MCF 10A (cell line): ENCODE measurements at regions not wholly inside any gene's neighbourhood (a gene's known extent, or its start where the extent isn't known, plus 50 kb on each side); places are given as distances from the start of the nearest gene placed in this dataset.

ENCODE experiments used
- BruUV-seq: library from RNA; stranded (reverse); fragments of 400-500 nt; replicated peaks from 2 replicates; lab custom pipeline; 2021; lab: Mats Ljungman, UMichigan
- CTCF ChIA-PET: fragments of 300-600 bp; sonication (Branson Sonifier 250); formaldehyde crosslinking; extraction: SDS; loops from one replicate; lab custom pipeline; 2021; ENCODE audit warnings: antibody characterized with exemption, inconsistent platforms; lab: Yijun Ruan, JAX
- POLR2A ChIA-PET: fragments of 300-600, 350-650 bp; sonication (Branson Sonifier 250); formaldehyde crosslinking; extraction: SDS; loops from one replicate; lab custom pipeline; 2020; ENCODE audit warnings: antibody characterized with exemption, inconsistent platforms; lab: Yijun Ruan, JAX
- DNase-seq: peaks from one replicate; pipeline ENCODE4 v3.0.0-alpha.2; 2018; ENCODE audit not compliant: unreplicated experiment
- H3K27ac Mint-ChIP-seq: one replicate; pipeline ENCODE4 v1.8.0; 2022; ENCODE audit warnings: mild to moderate bottlenecking, low read depth, mixed read lengths; ENCODE audit not compliant: unreplicated experiment
- H3K27me3 Mint-ChIP-seq: one replicate; pipeline ENCODE4 v1.8.0; 2022; ENCODE audit warnings: mixed read lengths; ENCODE audit not compliant: insufficient read depth, unreplicated experiment
- H3K36me3 Mint-ChIP-seq: one replicate; pipeline ENCODE4 v1.8.0; 2022; ENCODE audit warnings: mild to moderate bottlenecking, moderate library complexity, mixed read lengths; ENCODE audit not compliant: insufficient read depth, unreplicated experiment
- H3K4me1 Mint-ChIP-seq: one replicate; pipeline ENCODE4 v1.8.0; 2022; ENCODE audit warnings: mixed read lengths; ENCODE audit not compliant: insufficient read depth, unreplicated experiment
- H3K4me3 Mint-ChIP-seq: one replicate; pipeline ENCODE4 v1.8.0; 2022; ENCODE audit warnings: mild to moderate bottlenecking, moderate library complexity, mixed read lengths; ENCODE audit not compliant: unreplicated experiment
- H3K9me3 Mint-ChIP-seq: one replicate; pipeline ENCODE4 v1.8.0; 2022; ENCODE audit warnings: mixed read lengths; ENCODE audit not compliant: unreplicated experiment
- intact Hi-C: fragments of 100-400 bp; cut with micrococcal nuclease; formaldehyde crosslinking; loops from 2 replicates; pipeline ENCODE4 v1.14.1; 2022
- TF ChIP-seq, protein P1 (sequence below): fragments of 200-600 bp; IDR thresholded peaks from one replicate; pipeline ENCODE4 v1.8.0; 2022; ENCODE audit warnings: antibody characterized with exemption, mild to moderate bottlenecking; ENCODE audit not compliant: unreplicated experiment

DNA sequence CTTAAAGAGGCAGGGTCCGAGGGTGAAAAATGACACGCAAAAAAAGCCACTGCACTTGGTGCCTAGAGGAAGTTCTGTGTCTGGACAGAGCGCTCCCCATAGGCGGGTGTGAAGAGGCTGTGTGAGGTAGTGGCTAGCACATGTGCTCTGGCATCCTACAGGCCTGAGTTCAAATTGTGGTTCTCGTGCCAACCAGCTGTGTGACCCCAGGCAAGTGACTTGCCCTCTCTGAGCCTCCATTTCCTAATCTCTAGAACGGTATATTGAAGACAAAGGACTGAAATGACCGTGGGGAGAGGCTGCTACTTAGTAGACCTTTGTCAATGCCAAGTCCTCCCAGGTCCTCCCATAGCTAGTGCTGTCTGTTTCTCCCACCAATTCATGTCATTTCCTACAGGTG, 79.1 kb upstream of the MYL10 start:
- peaks cover 7% of the 10 kb centered on the region for H3K36me3 Mint-ChIP-seq
- peaks cover 6% of the 10 kb centered on the region for H3K4me1 Mint-ChIP-seq

DNA sequence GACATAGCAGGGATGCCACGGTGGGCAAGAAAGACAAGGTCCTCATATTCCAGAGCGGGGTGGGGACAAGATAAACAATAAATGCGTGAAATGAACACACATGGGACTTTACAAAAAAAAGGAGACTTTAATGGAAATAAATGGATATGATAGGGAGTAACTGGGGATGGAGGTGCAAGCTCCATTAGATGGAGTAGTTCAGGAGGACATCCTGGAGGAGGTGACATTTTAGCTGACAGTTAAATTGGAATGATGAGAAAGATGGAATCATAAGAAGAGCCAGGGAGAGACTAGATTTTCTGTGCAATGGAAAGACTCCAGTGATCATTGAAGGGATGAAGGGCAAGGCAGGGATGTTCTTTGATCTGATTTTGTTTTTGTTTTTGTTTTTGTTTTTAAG, 83.6 kb upstream of the MYL10 start:
- ChIA-PET POLR2A (no interaction called here), CTCF (interaction anchor here (0.7 to 0.9 kb wide), 2 partner anchors 16 to 110 kb away, joined by 3 read pairs; no protein-coding TSS in a partner anchor)
- DNase-seq = no peak
- TF ChIP-seq, protein P1, sequence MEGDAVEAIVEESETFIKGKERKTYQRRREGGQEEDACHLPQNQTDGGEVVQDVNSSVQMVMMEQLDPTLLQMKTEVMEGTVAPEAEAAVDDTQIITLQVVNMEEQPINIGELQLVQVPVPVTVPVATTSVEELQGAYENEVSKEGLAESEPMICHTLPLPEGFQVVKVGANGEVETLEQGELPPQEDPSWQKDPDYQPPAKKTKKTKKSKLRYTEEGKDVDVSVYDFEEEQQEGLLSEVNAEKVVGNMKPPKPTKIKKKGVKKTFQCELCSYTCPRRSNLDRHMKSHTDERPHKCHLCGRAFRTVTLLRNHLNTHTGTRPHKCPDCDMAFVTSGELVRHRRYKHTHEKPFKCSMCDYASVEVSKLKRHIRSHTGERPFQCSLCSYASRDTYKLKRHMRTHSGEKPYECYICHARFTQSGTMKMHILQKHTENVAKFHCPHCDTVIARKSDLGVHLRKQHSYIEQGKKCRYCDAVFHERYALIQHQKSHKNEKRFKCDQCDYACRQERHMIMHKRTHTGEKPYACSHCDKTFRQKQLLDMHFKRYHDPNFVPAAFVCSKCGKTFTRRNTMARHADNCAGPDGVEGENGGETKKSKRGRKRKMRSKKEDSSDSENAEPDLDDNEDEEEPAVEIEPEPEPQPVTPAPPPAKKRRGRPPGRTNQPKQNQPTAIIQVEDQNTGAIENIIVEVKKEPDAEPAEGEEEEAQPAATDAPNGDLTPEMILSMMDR = no peak
- Mint-ChIP-seq H3K4me3 (no peak overlapping the region), H3K4me1 (peaks cover 4% of the 10 kb centered on the region), H3K9me3 (no peaks in the 10 kb centered on the region), H3K27me3 (peaks cover 25% of the 10 kb centered on the region), H3K27ac (no peak overlapping the region), H3K36me3 (peaks cover 11% of the 10 kb centered on the region)
- intact Hi-C loops = no loop called here
- BruUV-seq = no TSS peak

More for the DNA sequence above, 79.1 kb upstream of the MYL10 start:
- ChIA-PET CTCF (no interaction called here), POLR2A (no interaction called here)
- Mint-ChIP-seq H3K27me3 (peaks cover 25% of the 10 kb centered on the region), H3K9me3 (no peaks in the 10 kb centered on the region), H3K27ac (no peak overlapping the region), H3K4me3 (no peak overlapping the region)
- intact Hi-C loops = no loop called here
- TF ChIP-seq, protein P1 = no peak
- no TSS peak for BruUV-seq
- no peak for DNase-seq

DNA sequence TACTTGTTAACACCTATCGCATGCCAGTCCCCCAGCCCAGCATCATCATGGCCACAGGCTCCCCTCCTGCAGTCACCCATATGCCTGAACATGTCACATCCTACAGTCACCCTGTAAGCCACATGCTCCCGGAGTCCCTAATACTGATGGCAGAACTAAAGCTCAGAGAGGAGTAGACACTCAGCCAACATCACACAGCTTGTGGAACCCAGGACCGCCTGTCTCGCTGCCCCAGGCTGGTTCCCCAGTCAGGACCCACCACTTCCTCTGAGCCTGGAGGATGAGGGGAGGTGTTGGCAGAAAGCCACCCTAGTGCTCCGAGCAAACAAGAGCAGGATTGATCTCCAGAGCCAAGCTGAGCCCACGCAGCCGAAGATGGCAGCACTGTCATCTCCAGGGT, 85.0 kb upstream of the MYL10 start:
- intact Hi-C loops = no loop called here
- CTCF ChIA-PET = interaction anchor here (0.6 kb wide), 2 partner anchors 25 to 496 kb away, joined by 3 to 5 read pairs; no protein-coding TSS in a partner anchor
- TF ChIP-seq, protein P1 = no peak
- Mint-ChIP-seq H3K4me1 (peaks cover 6% of the 10 kb centered on the region), H3K9me3 (no peaks in the 10 kb centered on the region), H3K27me3 (peaks cover 14% of the 10 kb centered on the region), H3K36me3 (peaks cover 13% of the 10 kb centered on the region), H3K27ac (no peak overlapping the region), H3K4me3 (no peak overlapping the region)
- POLR2A ChIA-PET = no interaction called here
- no peak for DNase-seq
- BruUV-seq = no TSS peak

DNA sequence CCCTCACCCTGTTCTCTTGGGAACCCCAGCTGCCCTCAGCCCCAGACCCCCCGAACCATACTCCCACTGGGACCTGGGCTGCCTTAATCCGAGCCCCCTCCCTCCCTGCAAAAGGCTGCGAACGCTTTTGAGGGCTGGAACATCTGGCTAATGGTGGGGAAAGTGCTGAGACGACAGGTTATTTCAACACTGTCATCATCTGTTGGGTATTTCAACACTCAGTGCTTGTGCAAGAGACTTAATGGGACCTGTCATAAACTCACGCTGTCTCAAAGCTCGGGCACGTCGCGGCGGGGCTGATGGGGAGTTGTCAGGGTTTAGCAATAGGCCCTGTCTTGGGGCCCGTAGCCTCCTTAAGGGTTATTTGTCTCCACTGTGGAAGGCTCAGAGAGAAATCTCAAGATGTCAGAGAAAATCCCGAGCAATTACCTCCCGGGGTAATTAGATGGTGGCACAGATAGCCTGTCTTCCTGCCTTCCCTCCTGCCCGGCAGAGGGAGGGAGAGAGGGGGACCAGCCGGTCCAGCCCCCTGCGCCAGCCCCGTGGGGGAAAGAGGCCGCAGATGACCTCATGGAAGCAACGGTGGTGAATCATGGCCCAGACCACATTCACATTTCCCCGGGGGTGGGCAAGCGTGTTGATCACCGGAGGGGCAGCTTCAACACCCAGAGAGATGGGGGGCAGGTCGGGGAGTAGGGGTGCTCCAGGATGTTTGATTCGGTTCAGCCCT, 88.7 kb upstream of the MYL10 start:
- H3K36me3 Mint-ChIP-seq = peaks cover 6% of the 10 kb centered on the region
- CTCF ChIA-PET = interaction anchor here (0.6 to 2.0 kb wide), 7 partner anchors 29 to 410 kb away, joined by 3 to 6 read pairs (median 4); partner anchors contain the start of gene CUX1
- DNase-seq = peak; percentile 96
- BruUV-seq = no TSS peak
- peak overlapping the region; percentile 40 for H3K4me3 Mint-ChIP-seq
- H3K27me3 Mint-ChIP-seq = peaks cover 3% of the 10 kb centered on the region
- TF ChIP-seq, protein P1 = no peak
- POLR2A ChIA-PET = interaction anchor here (0.6 to 1.3 kb wide), 6 partner anchors 10 to 329 kb away, joined by 3 to 6 read pairs (median 4); no protein-coding TSS in a partner anchor
- no peaks in the 10 kb centered on the region for H3K9me3 Mint-ChIP-seq
- intact Hi-C loops = loop anchor here (1.0 kb wide), 1 partner anchor 75 kb away; no protein-coding TSS in a partner anchor
- H3K27ac Mint-ChIP-seq = peak overlapping the region; percentile 4
- H3K4me1 Mint-ChIP-seq = peaks cover 6% of the 10 kb centered on the region
